Mesenchymal stem cell (in vitro differentiated cells and primary cell): ENCODE measurements at regions not wholly inside any gene's neighbourhood (a gene's known extent, or its start where the extent isn't known, plus 50 kb on each side); places are given as distances from the start of the nearest gene placed in this dataset.

ENCODE experiments used
- DNase-seq: peaks from one replicate; pipeline ENCODE4 v3.0.0-alpha.2; 2013
- H2AFZ ChIP-seq: one replicate; pipeline ENCODE4 v1.6.1; 2013; ENCODE audit warnings: low read depth, mild to moderate bottlenecking, control low read depth, inconsistent platforms, low read length, moderate library complexity
- H2AK5ac ChIP-seq: 2 replicates; pipeline ENCODE4 v1.6.1; 2013; ENCODE audit warnings: low read length, moderate library complexity, mild to moderate bottlenecking, inconsistent platforms; ENCODE audit not compliant: severe bottlenecking
- H2BK120ac ChIP-seq: one replicate; pipeline ENCODE4 v1.6.1; 2013; ENCODE audit warnings: low read depth, mild to moderate bottlenecking, inconsistent platforms, low read length, moderate library complexity
- H2BK12ac ChIP-seq, 2 experiments: one replicate each; pipeline ENCODE4 v1.6.1; 2013; ENCODE audit warnings: inconsistent platforms in 2 of 2, low read length in 2 of 2, mild to moderate bottlenecking in 2 of 2, moderate library complexity in 2 of 2, control low read depth in 1 of 2
- H2BK15ac ChIP-seq: one replicate; pipeline ENCODE4 v1.6.1; 2013; ENCODE audit warnings: mild to moderate bottlenecking, low read depth, inconsistent platforms; ENCODE audit not compliant: poor library complexity, severe bottlenecking
- H2BK5ac ChIP-seq: 2 replicates; pipeline ENCODE4 v1.6.1; 2013; ENCODE audit warnings: low read depth, mild to moderate bottlenecking, low read length, control low read depth, inconsistent platforms; ENCODE audit not compliant: poor library complexity, severe bottlenecking
- H3K14ac ChIP-seq, 2 experiments: one replicate each; pipeline ENCODE4 v1.6.1; 2013; ENCODE audit warnings: inconsistent platforms in 2 of 2, low read length in 2 of 2, control low read depth in 1 of 2, mild to moderate bottlenecking in 1 of 2, moderate library complexity in 1 of 2
- H3K18ac ChIP-seq, 2 experiments: one replicate each; pipeline ENCODE4 v1.6.1; 2013; ENCODE audit warnings: inconsistent platforms in 2 of 2, low read length in 2 of 2, control low read depth in 1 of 2, low read depth in 1 of 2, mild to moderate bottlenecking in 1 of 2
- H3K23ac ChIP-seq, 2 experiments: one replicate each; pipeline ENCODE4 v1.6.1; 2013; ENCODE audit warnings: inconsistent platforms in 2 of 2, low read length in 2 of 2, mild to moderate bottlenecking in 2 of 2, moderate library complexity in 2 of 2, control low read depth in 1 of 2
- H3K27ac ChIP-seq: 2 replicates; pipeline ENCODE4 v1.5.1; 2013; ENCODE audit warnings: mild to moderate bottlenecking, moderate library complexity, low read length, control low read depth, inconsistent platforms; ENCODE audit not compliant: poor library complexity, severe bottlenecking
- H3K27me3 ChIP-seq, 2 experiments: 2 replicates each; pipeline versions ENCODE4 v1.6.1 to v1.7.0; 2013; ENCODE audit warnings: low read length in 2 of 2, mild to moderate bottlenecking in 2 of 2, moderate library complexity in 2 of 2, control low read depth in 1 of 2, inconsistent platforms in 1 of 2; ENCODE audit not compliant: control insufficient read depth in 1 of 2, insufficient read depth in 1 of 2
- H3K36me3 ChIP-seq, 2 experiments: 2 replicates each; pipeline versions ENCODE4 v1.6.1 to v1.7.0; 2013; ENCODE audit warnings: low read length in 2 of 2, control low read depth in 1 of 2, inconsistent platforms in 1 of 2, low read depth in 1 of 2, mild to moderate bottlenecking in 1 of 2; ENCODE audit not compliant: insufficient read depth in 2 of 2, control insufficient read depth in 1 of 2
- H3K4ac ChIP-seq, 2 experiments: one replicate each; pipeline ENCODE4 v1.6.1; 2013; ENCODE audit warnings: inconsistent platforms in 2 of 2, low read length in 2 of 2, mild to moderate bottlenecking in 2 of 2, moderate library complexity in 2 of 2, control low read depth in 1 of 2, low read depth in 1 of 2
- H3K4me1 ChIP-seq: 2 replicates; pipeline ENCODE4 v1.6.1; 2013; ENCODE audit warnings: low read depth, low read length, control low read depth; ENCODE audit not compliant: control insufficient read depth, insufficient read depth
- H3K4me2 ChIP-seq: 2 replicates; pipeline ENCODE4 v1.6.1; 2013; ENCODE audit warnings: low read length, mild to moderate bottlenecking, inconsistent platforms; ENCODE audit not compliant: poor library complexity, severe bottlenecking
- H3K4me3 ChIP-seq, 2 experiments: 2 replicates each; pipeline versions ENCODE4 v1.5.1 to v1.7.0; 2013; ENCODE audit warnings: low read length in 2 of 2, mild to moderate bottlenecking in 2 of 2, control low read depth in 1 of 2, low read depth in 1 of 2; ENCODE audit not compliant: insufficient read depth in 1 of 2
- H3K79me1 ChIP-seq: replicated peaks from 2 replicates; pipeline ENCODE4 v1.6.1; 2013; ENCODE audit warnings: mild to moderate bottlenecking, control low read depth, low read length, inconsistent platforms; ENCODE audit not compliant: poor library complexity, severe bottlenecking
- H3K9ac ChIP-seq: 2 replicates; pipeline ENCODE4 v1.7.0; 2013; ENCODE audit warnings: mild to moderate bottlenecking, low read length, moderate library complexity
- H3K9me3 ChIP-seq: 2 replicates; pipeline ENCODE4 v1.7.0; 2013; ENCODE audit warnings: mild to moderate bottlenecking, low read length; ENCODE audit not compliant: control insufficient read depth
- H4K8ac ChIP-seq: one replicate; pipeline ENCODE4 v1.6.1; 2013; ENCODE audit warnings: inconsistent platforms, mild to moderate bottlenecking, low read length, moderate library complexity
- H4K91ac ChIP-seq: one replicate; pipeline ENCODE4 v1.6.1; 2013; ENCODE audit warnings: mild to moderate bottlenecking, low read length, inconsistent platforms
- WGBS: methylation state at CpG from one replicate; pipeline ENCODE4 v1.1.7; 2013; ENCODE audit warnings: mixed read lengths; 5-methylcytosine and 5-hydroxymethylcytosine counted together

DNA sequence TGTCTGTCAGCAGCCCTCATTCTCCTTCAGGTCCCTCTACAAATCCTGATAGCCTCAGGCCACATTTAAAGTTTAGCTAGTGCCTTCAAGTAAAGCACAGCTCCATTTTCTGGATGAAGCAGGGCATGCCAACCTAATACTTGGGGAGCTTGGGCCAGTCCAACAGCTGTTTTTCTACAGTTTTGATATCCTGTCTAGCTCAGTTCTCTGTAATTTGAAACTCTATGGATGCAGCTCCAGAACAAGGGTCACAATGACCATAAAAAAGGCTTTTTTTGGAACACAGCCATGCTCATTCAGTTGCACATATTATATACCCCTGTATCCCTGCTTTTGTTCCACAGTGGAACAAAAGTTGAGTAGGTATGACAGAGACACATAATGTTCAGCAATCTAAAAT is 373.5 kb downstream of the SUCLG1 start:
- no peak overlapping the region for H3K9ac ChIP-seq
- DNase-seq = no peak
- H2BK15ac ChIP-seq = no peak overlapping the region
- H3K27ac ChIP-seq = no peak overlapping the region
- no peak overlapping the region for H2AFZ ChIP-seq
- no peak overlapping the region for H3K4me2 ChIP-seq
- H3K4me3 ChIP-seq = no peak overlapping the region
- no peak overlapping the region for H2BK120ac ChIP-seq
- no peaks in the 10 kb centered on the region for H3K79me1 ChIP-seq
- no peak overlapping the region for H2BK12ac ChIP-seq
- no peak overlapping the region for H3K23ac ChIP-seq
- no peaks in the 10 kb centered on the region for H3K9me3 ChIP-seq
- H3K14ac ChIP-seq = no peak overlapping the region
- no peaks in the 10 kb centered on the region for H3K4me1 ChIP-seq
- no peaks in the 10 kb centered on the region for H3K36me3 ChIP-seq
- no peak overlapping the region for H4K8ac ChIP-seq
- no peak overlapping the region for H2BK5ac ChIP-seq
- no peak overlapping the region for H2AK5ac ChIP-seq
- no peaks in the 10 kb centered on the region for H3K27me3 ChIP-seq
- no peak overlapping the region for H3K4ac ChIP-seq
- no peak overlapping the region for H3K18ac ChIP-seq
- H4K91ac ChIP-seq = no peak overlapping the region

DNA sequence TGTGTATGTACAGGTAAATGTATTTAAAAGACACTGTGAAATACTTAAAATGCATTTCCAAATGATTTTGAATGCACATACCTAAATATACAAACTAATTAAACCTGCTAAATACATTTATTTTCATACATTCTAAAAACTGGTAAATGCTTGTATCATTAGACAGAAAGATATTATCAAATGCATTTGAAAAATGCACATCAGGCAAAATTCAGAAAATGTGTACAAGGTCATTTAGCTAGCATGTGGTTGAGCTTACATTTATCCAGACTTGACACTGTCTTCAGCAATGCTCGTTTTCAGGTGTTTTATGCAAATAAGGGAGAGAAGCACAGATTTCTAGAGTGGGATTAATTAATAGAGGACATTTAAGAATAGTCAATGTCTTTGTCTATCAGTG is 374.2 kb downstream of the SUCLG1 start:
- WGBS = 15% methylated on average over 1 of the region's 1 CpG

DNA sequence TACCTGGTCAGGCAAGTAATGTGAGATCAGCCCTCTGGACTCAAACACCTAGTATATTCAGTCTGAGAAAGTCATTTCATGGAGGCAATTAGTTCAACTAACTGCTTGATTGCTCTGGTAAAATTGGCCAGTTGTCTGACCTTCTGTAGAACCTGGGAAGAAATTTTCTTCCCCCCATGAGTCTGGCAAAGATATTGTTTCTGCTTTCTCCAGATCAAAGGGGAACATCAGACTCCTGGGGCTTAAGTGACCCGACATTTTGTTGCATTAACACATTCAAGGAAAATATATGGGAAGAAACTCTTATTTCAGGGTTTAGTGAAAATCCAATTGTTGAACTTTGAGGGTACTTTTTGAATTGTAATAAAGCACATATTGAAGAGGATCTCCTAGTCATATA is 375.1 kb downstream of the SUCLG1 start:
- H3K4ac ChIP-seq = no peak overlapping the region
- no peak overlapping the region for H4K91ac ChIP-seq
- no peaks in the 10 kb centered on the region for H3K27me3 ChIP-seq
- no peak overlapping the region for H4K8ac ChIP-seq
- no peak overlapping the region for H2BK120ac ChIP-seq
- H3K36me3 ChIP-seq = no peaks in the 10 kb centered on the region
- H2BK15ac ChIP-seq = no peak overlapping the region
- no peak for DNase-seq
- no peak overlapping the region for H2AK5ac ChIP-seq
- no peaks in the 10 kb centered on the region for H3K79me1 ChIP-seq
- no peak overlapping the region for H3K27ac ChIP-seq
- no peak overlapping the region for H2AFZ ChIP-seq
- no peak overlapping the region for H3K9ac ChIP-seq
- no peak overlapping the region for H3K4me3 ChIP-seq
- H3K9me3 ChIP-seq = no peaks in the 10 kb centered on the region
- H2BK5ac ChIP-seq = no peak overlapping the region
- no peak overlapping the region for H3K4me2 ChIP-seq
- no peak overlapping the region for H3K23ac ChIP-seq
- no peak overlapping the region for H3K14ac ChIP-seq
- H3K4me1 ChIP-seq = no peaks in the 10 kb centered on the region
- WGBS = 100% methylated on average over 1 of the region's 1 CpG
- no peak overlapping the region for H3K18ac ChIP-seq
- no peak overlapping the region for H2BK12ac ChIP-seq

More for the DNA sequence above, 374.2 kb downstream of the SUCLG1 start:
- no peak overlapping the region for H2BK5ac ChIP-seq
- H2AFZ ChIP-seq = no peak overlapping the region
- H2BK15ac ChIP-seq = no peak overlapping the region
- DNase-seq = no peak
- H3K79me1 ChIP-seq = no peaks in the 10 kb centered on the region
- no peak overlapping the region for H3K4me2 ChIP-seq
- no peak overlapping the region for H3K14ac ChIP-seq
- no peak overlapping the region for H3K4ac ChIP-seq
- no peak overlapping the region for H3K18ac ChIP-seq
- H2AK5ac ChIP-seq = no peak overlapping the region
- H4K8ac ChIP-seq = no peak overlapping the region
- H2BK120ac ChIP-seq = no peak overlapping the region
- no peaks in the 10 kb centered on the region for H3K27me3 ChIP-seq
- H3K9ac ChIP-seq = no peak overlapping the region
- no peaks in the 10 kb centered on the region for H3K4me1 ChIP-seq
- no peak overlapping the region for H2BK12ac ChIP-seq
- no peak overlapping the region for H4K91ac ChIP-seq
- H3K4me3 ChIP-seq = no peak overlapping the region
- H3K36me3 ChIP-seq = no peaks in the 10 kb centered on the region
- no peak overlapping the region for H3K27ac ChIP-seq
- no peak overlapping the region for H3K23ac ChIP-seq
- no peaks in the 10 kb centered on the region for H3K9me3 ChIP-seq

DNA sequence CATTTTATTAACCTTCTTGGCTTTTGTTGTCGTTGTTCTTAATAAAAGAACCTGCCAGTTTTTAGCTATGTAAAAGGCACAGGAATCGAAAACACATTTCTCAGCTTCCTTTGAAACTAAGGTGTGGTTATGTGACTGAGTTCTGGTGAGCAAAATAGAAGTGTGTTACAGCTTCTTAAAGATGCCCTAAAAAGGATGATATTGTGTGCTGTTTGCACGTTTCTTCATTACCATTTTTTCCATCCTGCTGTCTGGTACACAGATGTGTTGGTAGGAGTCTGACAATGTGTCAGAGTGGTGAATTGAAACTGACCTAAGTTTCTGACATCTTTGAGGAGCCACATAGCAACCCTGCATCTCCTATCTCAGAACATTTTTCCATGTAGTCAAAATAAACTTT is 380.6 kb downstream of the SUCLG1 start:
- Histone ChIP-seq H4K8ac (no peak overlapping the region), H3K4me1 (no peaks in the 10 kb centered on the region), H3K36me3 (no peaks in the 10 kb centered on the region), H3K18ac (no peak overlapping the region), H3K79me1 (no peaks in the 10 kb centered on the region), H2BK15ac (no peak overlapping the region), H3K4ac (no peak overlapping the region), H3K27ac (no peak overlapping the region), H3K9me3 (no peaks in the 10 kb centered on the region), H4K91ac (no peak overlapping the region), H2AFZ (no peak overlapping the region), H3K23ac (no peak overlapping the region), H2AK5ac (no peak overlapping the region), H2BK12ac (no peak overlapping the region), H3K14ac (no peak overlapping the region), H3K9ac (no peak overlapping the region), H2BK120ac (no peak overlapping the region), H2BK5ac (no peak overlapping the region), H3K4me2 (no peak overlapping the region), H3K27me3 (no peaks in the 10 kb centered on the region), H3K4me3 (no peak overlapping the region)
- no peak for DNase-seq
- WGBS = 47% methylated on average over 3 of the region's 3 CpGs
